ENCODE measurements at regions not wholly inside any gene's neighbourhood (a gene's known extent, or its start where the extent isn't known, plus 50 kb on each side); places are given as distances from the start of the nearest gene placed in this dataset.
"Not testable (repeated sequence)": the region's sequence is repeated elsewhere in the genome, so short reads cannot be mapped to it uniquely, and the experiment has no call there.

GRCh38 chrX:31014474-31014873 lies 57.4 kb downstream of the FTHL17 start:
- DNase-seq = not testable (repeated sequence)

DNA sequence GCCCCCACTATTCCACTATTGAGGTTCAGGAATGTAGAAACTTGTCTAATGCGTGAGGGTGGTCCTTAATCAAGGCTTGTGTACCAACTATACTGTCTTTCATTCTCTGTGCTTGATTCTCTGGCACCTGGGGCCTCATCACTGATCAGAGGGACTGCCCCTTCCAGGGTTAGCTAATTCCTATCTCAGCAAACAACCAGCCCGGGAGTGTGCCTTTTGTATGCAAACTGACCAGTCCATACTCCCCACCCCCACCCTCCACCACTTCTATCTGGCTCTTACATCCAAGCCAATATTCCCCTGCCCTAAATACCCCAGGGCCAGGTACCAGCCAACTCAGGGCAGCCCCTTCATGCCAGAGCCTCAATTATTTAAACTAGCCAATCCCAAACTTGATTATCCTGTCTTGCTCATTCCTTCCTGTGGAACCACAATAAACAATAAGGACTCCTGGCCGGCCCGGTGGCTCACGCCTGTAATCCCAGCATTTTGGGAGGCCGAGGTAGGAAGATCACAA lies 59.3 kb downstream of the FTHL17 start:
- DNase-seq = no peak

DNA sequence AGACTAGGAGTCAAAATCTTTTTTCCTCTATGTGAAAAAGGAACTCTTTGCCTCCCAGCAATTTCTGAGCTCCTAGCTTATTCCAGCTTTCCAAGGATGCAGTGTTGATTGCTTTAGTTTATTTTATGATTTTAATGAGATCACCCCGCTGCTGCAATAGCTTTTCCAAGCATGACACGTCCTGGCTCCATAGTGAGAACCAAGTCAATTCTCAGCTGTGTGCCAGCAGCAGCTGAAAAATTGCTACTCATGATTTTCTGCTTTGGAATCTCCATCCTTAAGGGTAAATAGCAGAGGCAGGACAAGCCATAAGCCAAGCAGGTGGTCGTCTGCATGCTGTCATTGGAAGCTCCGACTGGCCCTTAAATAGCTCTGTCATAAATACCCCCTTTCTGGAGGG lies 64.5 kb downstream of the FTHL17 start:
- no peak for DNase-seq

GRCh38 chrX:31006027-31006426 lies 65.8 kb downstream of the FTHL17 start:
- DNase-seq = no peak

- DNase-seq = no peak
Observed at GRCh38 chrX:30997411-30997810, 74.4 kb downstream of the FTHL17 start.

DNA sequence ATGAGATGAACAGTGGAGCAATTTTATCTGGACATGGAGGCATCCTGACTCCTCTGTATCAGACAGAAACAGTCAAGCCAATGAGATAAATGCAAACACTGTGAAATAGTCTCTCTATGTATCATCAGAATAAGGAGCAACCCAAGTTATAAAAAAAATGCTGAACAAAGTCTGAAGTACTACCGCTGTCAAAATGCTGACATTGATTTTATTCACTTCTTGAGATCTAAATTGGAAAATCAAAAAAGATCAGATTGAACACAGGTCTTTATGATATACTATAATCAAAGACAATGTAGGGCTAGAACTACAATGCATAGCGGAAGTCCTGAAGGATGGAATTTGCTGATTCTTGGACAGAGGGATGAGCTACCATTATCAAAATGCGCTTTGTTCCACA lies 76.1 kb downstream of the FTHL17 start:
- DNase-seq = no peak

- DNase-seq = no peak
Observed at GRCh38 chrX:30995060-30995700, 76.7 kb downstream of the FTHL17 start.

DNA sequence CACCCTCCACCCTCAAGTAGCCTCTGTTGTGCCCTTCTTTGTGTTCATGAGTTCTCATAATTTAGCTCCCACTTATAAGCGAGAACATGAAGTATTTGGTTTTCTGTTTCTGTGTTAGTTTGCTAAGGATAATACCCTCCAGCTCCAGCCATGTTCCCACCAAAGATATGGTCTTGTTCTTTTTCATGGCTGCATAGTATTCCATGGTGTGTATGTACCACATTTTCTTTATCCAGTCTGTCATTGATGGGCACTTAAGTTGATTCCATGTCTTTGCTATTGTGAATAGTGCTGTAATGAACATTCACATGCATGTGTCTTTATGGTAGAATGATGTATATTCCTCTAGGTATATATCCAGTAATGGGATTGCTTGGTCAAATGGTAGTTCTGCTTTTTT lies 77.8 kb downstream of the FTHL17 start:
- DNase-seq = not testable (repeated sequence)

GRCh38 chrX:30992381-30992904 lies 79.4 kb downstream of the FTHL17 start:
- DNase-seq = no peak

- DNase-seq = no peak
Observed at GRCh38 chrX:30990361-30990760, 81.5 kb downstream of the FTHL17 start.

DNA sequence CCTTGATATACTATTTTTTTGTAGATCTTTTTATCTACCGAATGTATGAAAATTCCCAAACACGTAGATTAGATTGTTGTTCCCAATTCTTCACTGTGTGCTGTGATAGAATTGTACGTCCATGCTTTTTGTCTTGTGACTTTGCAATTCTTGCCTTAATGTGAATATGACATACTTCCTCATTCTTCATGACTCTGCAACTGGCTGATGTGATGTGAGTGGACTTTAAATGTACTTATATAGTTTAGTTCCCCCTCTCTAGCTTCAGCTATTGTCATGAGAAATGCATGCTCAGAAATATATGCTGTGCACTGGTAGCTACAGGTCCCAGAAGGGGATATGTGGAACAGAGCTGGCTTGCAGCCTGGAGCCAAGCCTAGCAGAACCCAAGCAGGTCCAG lies 89.4 kb downstream of the FTHL17 start:
- peak; percentile 14 to 31 for DNase-seq

DNA sequence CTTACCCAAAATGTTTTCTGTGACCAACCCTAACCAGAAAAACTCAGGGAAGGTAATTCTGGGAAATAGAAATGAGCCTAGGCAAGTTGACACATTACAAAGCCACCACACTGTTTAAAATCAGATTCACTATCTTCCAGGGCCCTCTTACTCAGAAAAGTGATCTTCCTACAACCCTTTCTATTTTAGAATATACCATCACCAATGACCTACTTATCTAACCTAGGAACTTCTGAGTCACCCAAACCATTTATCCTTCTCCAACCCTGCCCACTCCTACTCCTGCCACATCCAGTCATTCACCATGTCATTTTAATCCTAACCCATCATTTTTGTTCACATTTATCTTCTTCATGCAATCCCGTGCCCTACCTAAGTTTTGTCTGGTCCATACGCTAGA lies 89.9 kb downstream of the FTHL17 start:
- DNase-seq = peak; percentile 1 to 8

DNA sequence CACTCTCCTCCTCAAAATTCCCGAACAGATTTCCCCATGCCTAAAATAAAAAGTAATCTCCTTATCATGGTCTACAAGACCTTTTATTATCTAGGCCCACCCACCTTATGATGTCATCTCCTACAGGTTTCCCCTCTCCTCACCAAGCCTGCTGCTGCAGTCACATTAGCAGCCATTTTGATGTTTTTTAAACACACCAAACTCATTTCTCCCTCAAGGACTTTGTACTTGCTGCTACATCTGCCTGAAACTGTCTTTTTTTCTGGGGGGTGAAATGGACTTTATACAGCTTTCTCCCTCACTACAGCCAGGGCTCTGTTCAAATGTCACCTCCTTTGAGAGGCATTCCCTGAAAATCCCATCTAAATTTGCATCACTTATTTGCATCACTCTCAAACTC lies 90.2 kb upstream of the TAB3 start:
- DNase-seq = no peak

- no peak for DNase-seq
Observed at GRCh38 chrX:30975467-30975866, 86.4 kb upstream of the TAB3 start.

GRCh38 chrX:30973784-30974427 lies 84.9 kb upstream of the TAB3 start:
- no peak for DNase-seq

- peak; percentile 7 to 33 for DNase-seq
Observed at GRCh38 chrX:30971774-30972603, 82.9 kb upstream of the TAB3 start.

DNA sequence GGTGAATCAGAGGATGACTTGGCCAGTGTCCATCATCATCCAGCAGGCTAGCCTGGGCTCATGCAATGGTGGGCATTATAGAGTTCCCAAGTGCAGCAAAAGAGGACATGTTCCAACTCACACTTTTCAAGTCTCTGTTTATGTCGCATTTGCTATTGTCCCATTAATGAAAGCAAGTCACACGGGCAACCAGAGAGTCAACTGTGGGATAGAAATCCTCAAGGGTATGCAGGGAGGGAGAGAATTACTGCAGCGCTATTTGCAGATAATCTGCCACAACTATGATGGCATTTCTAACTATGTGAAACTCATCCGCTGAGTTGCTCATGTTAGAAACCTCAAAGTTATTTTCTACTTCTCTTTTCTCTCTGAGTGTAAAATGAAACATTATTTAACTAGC lies 78.5 kb upstream of the TAB3 start:
- DNase-seq = no peak

DNA sequence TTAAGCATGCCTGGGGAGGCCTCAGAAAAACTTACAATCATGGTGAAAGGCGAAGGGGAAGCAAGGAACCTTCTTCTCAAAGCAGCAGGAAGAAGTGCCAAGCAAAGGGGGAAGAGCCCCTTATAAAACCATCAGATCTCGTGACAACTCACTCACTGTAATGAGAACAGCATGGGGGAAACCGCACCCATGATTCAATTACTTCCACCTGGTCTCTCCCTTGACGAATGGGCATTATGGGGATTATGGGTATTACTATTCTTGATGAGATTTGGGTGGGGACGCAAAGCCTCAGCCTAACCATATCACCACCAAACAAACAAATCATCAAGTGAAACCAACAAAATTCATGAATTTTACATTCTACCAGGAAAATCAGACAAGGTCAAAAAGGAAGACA lies 76.7 kb upstream of the TAB3 start:
- no peak for DNase-seq

- no peak for DNase-seq
Observed at GRCh38 chrX:30961387-30962174, 72.5 kb upstream of the TAB3 start.

DNA sequence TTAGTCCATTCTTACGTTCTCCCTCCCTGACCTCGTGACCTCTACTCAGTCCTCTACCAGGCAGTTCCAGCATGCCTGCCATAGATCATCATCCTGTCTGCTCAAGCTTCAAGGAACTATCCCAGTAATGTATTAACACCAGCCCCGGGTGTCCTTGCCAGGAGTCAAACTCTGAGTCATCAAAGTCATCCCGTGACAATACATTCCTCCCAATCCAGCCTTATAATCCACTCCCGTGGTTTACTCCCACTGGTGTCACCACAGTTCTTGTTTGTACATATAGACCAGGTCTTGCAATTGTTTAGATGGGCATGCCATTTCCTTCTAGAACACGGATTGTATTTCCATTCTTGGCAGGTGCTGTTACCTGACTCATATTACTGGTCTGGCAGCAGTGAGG lies 68.7 kb upstream of the TAB3 start:
- DNase-seq = no peak

DNA sequence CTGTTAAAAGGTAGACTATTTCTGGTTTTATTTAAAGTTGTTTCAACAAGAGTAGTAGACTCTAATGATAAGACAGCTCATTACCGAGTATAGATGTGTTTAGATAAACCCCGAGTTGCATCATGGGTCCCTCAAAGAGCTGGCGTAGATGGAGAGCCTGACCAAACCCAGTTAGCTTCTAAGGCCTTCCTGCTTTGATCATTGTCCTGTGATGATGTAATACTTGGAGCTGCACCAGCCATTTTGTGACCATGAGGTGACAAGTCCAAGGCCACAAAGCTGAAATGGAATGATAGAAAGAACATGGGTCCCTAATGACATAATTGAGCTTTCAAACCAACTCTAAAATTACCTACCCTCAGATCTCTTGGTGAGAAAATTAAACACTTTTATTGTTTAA lies 66.6 kb upstream of the TAB3 start:
- no peak for DNase-seq

GRCh38 chrX:30951003-30951402 lies 61.9 kb upstream of the TAB3 start:
- DNase-seq = no peak

- DNase-seq = no peak
Observed at GRCh38 chrX:30950391-30950790, 61.3 kb upstream of the TAB3 start.

Measured in inflammatory macrophage treated with lipopolysaccharide for 1 hour (primary cell).